Stomach smooth muscle (tissue), 2 donors: ENCODE measurements at regions not wholly inside any gene's neighbourhood (a gene's known extent, or its start where the extent isn't known, plus 50 kb on each side); places are given as distances from the start of the nearest gene placed in this dataset.

Experiments
- H3K27ac ChIP-seq: one replicate; pipeline ENCODE4 v1.7.0; 2013; ENCODE audit warnings: mild to moderate bottlenecking, low read length, inconsistent platforms
- H3K27me3 ChIP-seq, 2 donors: one replicate each; pipeline ENCODE4 v1.7.0; 2013; ENCODE audit warnings: low read length in 2 of 2; ENCODE audit not compliant: insufficient read depth in 2 of 2, control insufficient read depth in 1 of 2
- H3K36me3 ChIP-seq, 2 donors: one replicate each; pipeline ENCODE4 v1.7.0; 2013; ENCODE audit warnings: low read length in 2 of 2; ENCODE audit not compliant: control insufficient read depth in 2 of 2, insufficient read depth in 2 of 2
- H3K4me1 ChIP-seq: one replicate; pipeline ENCODE4 v1.7.0; 2013; ENCODE audit warnings: low read length; ENCODE audit not compliant: control insufficient read depth, insufficient read depth
- H3K4me3 ChIP-seq, 2 donors: one replicate each; pipeline ENCODE4 v1.7.0; 2013; ENCODE audit warnings: low read length in 2 of 2
- H3K9ac ChIP-seq, 2 donors: one replicate each; pipeline ENCODE4 v1.7.0; 2013; ENCODE audit warnings: low read length in 2 of 2, mild to moderate bottlenecking in 1 of 2
- H3K9me3 ChIP-seq, 2 donors: one replicate each; pipeline ENCODE4 v1.7.0; 2013; ENCODE audit warnings: low read length in 2 of 2; ENCODE audit not compliant: control insufficient read depth in 2 of 2
- donor health status: healthy.
- donor health status: Pancreatic carcinoma.

DNA sequence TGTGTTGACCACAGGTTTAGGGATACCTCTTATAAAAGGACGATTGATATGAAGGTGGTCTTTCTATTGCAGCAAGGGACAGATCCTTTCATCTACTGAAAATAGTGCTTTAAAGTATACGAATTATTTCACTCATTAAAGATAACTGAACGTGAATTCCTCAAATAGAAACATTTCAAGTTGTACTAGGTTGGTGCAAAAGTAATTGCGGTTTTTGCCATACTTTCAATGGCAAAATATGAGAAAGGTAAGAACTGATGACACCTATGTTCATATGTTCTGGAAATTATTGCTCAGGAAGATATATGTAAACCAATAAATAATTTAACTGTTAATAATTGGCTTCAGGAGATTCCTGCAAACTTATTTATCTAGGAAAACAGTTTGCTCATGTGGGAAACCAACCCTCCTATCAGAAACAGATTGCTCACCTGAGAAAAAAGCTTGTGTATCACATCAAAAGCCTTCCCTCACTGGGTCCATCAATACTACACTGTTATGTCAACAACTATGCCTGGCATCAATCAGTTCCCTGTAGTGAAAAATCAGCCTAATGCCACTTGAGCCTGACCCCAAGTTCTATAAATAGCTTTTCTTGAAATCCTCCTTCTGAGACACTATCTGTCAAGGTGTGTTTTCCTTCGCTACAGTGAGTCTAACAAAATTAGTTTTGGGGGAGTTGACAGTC lies 81.5 kb upstream of the ACSL3 start:
- Histone ChIP-seq H3K27ac (no peak overlapping the region), H3K9me3 (no peaks in the 10 kb centered on the region), H3K27me3 (no peaks in the 10 kb centered on the region), H3K36me3 (no peaks in the 10 kb centered on the region), H3K4me3 (no peak overlapping the region), H3K4me1 (no peaks in the 10 kb centered on the region), H3K9ac (no peak overlapping the region)

DNA sequence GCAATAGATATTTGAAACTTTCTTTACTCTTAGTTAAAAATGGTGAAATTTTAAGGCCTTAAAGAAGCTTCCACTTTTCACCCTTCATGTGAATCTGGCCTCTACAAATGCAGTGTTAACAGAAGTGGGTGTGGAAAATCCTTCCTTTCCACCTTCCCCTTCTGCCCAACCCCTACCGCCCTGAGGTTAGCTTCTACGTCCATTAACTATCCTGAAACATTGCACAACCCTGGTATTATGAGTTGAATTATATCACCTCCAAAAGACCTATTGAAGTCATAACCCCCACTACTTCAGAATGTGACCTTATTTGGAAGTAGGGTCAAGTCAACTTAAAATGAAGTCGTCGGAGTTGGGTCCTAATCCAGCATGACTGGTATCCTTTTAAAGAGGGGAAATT lies 80.8 kb upstream of the ACSL3 start:
- H3K9me3 ChIP-seq, result no peaks in the 10 kb centered on the region
- H3K4me3 ChIP-seq, result no peak overlapping the region
- H3K36me3 ChIP-seq, result no peaks in the 10 kb centered on the region
- H3K27me3 ChIP-seq, result no peaks in the 10 kb centered on the region
- H3K4me1 ChIP-seq, result no peaks in the 10 kb centered on the region
- H3K27ac ChIP-seq, result no peak overlapping the region
- H3K9ac ChIP-seq, result no peak overlapping the region

DNA sequence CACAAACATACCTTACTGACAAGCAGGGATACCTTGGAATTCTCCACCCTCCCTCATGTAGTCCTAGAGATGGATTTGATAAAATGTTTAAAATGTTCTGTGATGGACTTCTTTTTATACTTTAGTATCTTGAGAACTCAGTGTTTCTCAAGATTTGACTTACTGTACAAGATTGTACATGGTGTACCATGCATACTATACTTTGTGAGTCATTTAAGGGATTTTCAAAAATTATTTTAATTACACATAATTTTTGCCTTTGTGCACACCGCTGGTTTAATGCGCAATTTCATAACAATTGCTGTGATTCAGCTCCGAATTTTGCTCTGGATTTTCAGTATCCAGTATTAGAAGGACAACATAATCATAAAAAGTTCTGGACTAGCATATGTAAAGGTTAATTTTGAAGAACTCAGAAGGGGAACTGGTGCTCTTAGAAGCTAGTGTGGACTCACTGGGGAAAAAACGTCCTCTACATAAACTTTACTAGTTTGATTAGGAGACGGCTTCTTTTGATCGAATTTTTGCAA lies 78.6 kb upstream of the ACSL3 start:
- H3K9ac ChIP-seq, result no peak overlapping the region

GRCh38 chr2:222783592-222783991 lies 77.2 kb upstream of the ACSL3 start:
- Histone ChIP-seq H3K9me3 (no peaks in the 10 kb centered on the region), H3K27ac (no peak overlapping the region), H3K9ac (no peak overlapping the region), H3K36me3 (no peaks in the 10 kb centered on the region), H3K4me3 (no peak overlapping the region), H3K27me3 (no peaks in the 10 kb centered on the region), H3K4me1 (peaks cover 2% of the 10 kb centered on the region)

More for the DNA sequence above, 78.6 kb upstream of the ACSL3 start:
- no peaks in the 10 kb centered on the region for H3K9me3 ChIP-seq
- no peak overlapping the region for H3K4me3 ChIP-seq
- H3K27ac ChIP-seq, result no peak overlapping the region
- H3K4me1 ChIP-seq, result no peaks in the 10 kb centered on the region
- no peaks in the 10 kb centered on the region for H3K36me3 ChIP-seq
- H3K27me3 ChIP-seq, result no peaks in the 10 kb centered on the region

- no peaks in the 10 kb centered on the region for H3K27me3 ChIP-seq
- no peaks in the 10 kb centered on the region for H3K36me3 ChIP-seq
- H3K27ac ChIP-seq, result no peak overlapping the region
Observed at GRCh38 chr2:222790932-222791331, 69.9 kb upstream of the ACSL3 start.

DNA sequence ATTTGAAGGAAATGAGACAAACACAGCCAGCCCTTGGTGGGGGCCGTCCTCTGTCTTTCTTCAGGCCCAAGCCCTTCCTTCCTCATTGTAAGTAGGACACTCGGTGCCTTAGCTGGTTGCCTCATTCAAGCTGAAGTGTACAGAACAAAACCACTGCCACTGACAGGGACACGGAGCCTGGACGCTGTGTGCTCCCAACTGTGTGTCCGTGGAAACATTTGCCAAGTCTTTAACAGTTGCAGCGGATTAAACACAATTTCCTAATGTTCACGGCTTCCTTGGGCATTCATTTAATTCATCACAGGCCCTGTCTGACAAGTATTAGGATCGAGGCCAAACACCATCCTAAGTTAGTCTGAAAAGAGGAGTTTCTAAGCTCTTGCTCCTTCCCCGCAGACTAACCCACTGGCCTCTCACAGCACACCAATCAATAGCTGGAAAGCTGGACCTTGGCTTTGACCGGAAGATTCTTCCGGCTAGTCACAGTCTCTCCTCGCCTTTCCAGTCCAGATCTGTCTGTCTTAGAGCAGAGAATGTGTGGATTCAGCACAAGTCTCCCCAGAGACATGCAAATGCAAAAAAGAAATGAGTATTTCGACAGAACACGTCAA lies 68.7 kb upstream of the ACSL3 start:
- Histone ChIP-seq H3K9me3 (no peaks in the 10 kb centered on the region), H3K36me3 (no peaks in the 10 kb centered on the region), H3K9ac (peak overlapping the region in 1 of 2 donors; percentile 36), H3K27ac (peak overlapping the region; percentile 41), H3K4me3 (peak overlapping the region in 1 of 2 donors; percentile 35), H3K4me1 (peaks cover 27% of the 10 kb centered on the region), H3K27me3 (no peaks in the 10 kb centered on the region)

More at GRCh38 chr2:222790932-222791331, 69.9 kb upstream of the ACSL3 start:
- no peaks in the 10 kb centered on the region for H3K9me3 ChIP-seq
- peaks cover 16% of the 10 kb centered on the region for H3K4me1 ChIP-seq
- no peak overlapping the region for H3K9ac ChIP-seq
- no peak overlapping the region for H3K4me3 ChIP-seq

DNA sequence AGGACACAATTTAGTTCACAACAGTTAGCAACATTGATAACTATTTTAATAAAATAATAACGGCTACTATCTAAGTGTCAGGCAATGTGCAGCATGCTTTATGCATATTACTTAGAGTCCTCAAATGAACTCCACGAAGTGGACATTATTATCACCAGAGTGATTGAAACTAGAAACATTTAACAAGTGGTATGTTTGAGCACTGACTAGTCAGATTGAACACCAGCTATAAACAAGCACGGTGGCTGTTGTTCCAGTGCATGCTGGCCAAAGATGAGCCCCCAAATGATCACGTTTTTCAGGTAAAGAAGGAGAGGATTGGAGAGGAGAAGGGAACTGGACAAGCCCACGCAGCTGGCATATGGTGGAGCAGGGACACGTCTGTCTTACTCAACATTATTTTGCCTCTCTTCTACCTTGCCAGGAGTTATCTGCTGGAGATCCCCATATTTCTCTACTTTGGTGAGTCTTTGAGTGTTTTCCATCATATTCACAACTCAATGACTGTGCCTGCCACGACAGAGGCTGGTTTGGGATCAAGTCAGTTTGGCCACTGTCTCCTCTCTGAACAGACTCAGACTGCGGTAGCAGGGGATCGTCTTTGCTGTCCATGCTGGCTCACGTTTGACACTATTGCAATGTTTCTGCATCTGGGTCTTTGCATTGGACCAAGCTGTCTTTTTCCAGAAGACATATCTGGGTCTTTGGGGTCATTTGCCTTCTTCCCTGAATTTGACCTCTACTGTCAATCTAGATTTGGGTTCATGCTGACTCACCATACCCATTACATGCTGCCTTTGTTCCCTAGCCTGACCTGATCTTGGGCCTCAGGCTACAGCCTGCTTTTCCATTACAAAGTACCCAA lies 66.0 kb upstream of the ACSL3 start:
- Histone ChIP-seq H3K9ac (no peak overlapping the region), H3K27ac (no peak overlapping the region), H3K36me3 (no peaks in the 10 kb centered on the region)

DNA sequence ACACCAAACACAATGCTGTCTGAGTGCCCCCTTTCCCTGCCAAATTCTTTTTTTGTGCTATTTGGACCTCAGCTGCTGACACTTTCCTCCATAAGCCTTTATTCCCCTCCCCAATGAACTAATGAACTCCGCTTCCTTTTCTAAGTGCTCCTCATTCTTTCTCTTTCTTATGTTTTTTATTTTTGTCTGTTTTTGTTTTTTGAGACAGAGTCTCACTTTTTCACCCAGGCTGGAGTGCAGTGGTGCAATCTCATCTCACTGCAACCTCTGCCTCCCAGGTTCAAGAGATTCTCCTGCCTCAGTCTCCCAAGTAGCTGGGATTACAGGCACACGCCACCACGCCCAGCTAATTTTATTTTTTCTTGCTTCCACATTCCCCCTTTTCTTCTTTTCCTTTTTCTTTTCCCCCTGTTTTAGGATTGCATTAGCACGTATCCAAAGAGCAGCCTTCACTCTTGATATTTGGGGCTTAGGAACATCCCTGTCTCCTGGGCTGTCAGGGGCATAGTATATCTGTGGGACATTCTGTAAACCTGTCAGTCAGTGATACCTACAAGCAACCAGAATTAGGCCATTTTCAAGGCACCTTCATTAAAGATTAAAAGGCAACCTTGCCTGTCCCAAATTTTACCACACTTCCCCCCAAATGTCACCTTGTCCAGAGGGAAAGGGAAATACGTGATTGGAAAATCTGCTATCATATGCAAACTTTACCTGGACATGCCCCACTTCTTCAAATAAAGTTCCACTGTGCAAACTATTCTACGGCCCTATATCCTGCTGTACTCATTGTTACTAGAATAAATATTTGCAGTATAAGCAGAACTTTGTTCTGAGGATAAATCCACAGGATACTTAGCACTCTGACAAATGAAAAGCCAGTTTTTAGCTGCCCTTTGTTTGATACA lies 65.1 kb upstream of the ACSL3 start:
- Histone ChIP-seq H3K9ac (no peak overlapping the region), H3K36me3 (no peaks in the 10 kb centered on the region), H3K4me3 (no peak overlapping the region), H3K9me3 (no peaks in the 10 kb centered on the region), H3K4me1 (peaks cover 17% of the 10 kb centered on the region), H3K27ac (no peak overlapping the region), H3K27me3 (no peaks in the 10 kb centered on the region)

More for the DNA sequence above, 66.0 kb upstream of the ACSL3 start:
- Histone ChIP-seq H3K9me3 (no peaks in the 10 kb centered on the region), H3K4me1 (peaks cover 21% of the 10 kb centered on the region), H3K4me3 (no peak overlapping the region), H3K27me3 (no peaks in the 10 kb centered on the region)

DNA sequence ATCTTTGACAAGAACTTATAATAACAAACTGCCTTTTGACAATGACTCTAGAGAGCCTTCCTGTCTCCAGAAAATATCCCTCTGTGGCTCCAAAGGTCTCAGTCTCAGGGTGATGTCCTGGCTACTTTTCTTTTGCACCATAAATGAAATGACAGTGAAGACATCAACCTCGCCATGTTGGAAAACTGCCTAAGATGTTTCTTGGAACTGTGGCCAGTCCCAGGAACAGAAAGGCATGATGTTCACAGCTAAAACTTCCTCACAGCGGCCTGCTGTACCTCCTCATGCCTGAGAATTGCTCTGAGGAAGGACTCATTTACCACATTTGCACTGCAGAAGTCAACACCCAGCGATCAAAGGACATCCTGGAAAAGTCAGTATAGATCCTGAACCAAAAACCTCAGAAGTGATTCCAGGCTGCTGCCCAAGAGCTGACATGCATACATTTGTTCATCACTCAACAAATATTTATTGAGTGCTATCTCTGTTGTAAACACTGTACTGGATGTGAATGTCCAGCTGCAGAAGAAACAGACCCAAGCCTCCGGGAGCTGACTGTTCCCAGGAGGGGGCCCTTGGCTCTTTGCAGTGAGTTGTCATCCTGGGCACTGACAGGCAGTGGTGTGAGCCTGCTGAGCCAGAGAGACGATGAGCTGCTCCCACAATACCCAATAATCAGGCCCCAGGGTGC lies 64.3 kb upstream of the ACSL3 start:
- no peaks in the 10 kb centered on the region for H3K36me3 ChIP-seq
- no peak overlapping the region for H3K9ac ChIP-seq
- no peak overlapping the region for H3K4me3 ChIP-seq
- peak overlapping the region; percentile 18 for H3K27ac ChIP-seq
- no peaks in the 10 kb centered on the region for H3K9me3 ChIP-seq
- peaks cover 17% of the 10 kb centered on the region for H3K4me1 ChIP-seq
- no peaks in the 10 kb centered on the region for H3K27me3 ChIP-seq
